Lower leg skin (tissue), 3 donors: ENCODE measurements at regions not wholly inside any gene's neighbourhood (a gene's known extent, or its start where the extent isn't known, plus 50 kb on each side); places are given as distances from the start of the nearest gene placed in this dataset.

Experiments used
- CTCF ChIP-seq, 3 donors: fragments of 450-650 bp; IDR thresholded peaks; one replicate each; pipeline ENCODE4 v1.5.1; 2016; ENCODE audit warnings: antibody characterized with exemption in 3 of 3, mild to moderate bottlenecking in 3 of 3, moderate library complexity in 2 of 3
- POLR2A ChIP-seq, 2 donors: fragments of 450-650 bp; IDR thresholded peaks; one replicate each; pipeline ENCODE4 v1.6.1; 2016 to 2017; ENCODE audit warnings: antibody characterized with exemption in 2 of 2, mild to moderate bottlenecking in 1 of 2, moderate library complexity in 1 of 2

- TF ChIP-seq CTCF (IDR thresholded peaks at IDR 0.05) (no peak), POLR2A (IDR thresholded peaks at IDR 0.05) (no peak)
Observed at GRCh38 chr3:178274711-178275110, 261.5 kb upstream of the KCNMB2 start.
